ENCODE measurements at regions not wholly inside any gene's neighbourhood (a gene's known extent, or its start where the extent isn't known, plus 50 kb on each side); places are given as distances from the start of the nearest gene placed in this dataset.

DNA sequence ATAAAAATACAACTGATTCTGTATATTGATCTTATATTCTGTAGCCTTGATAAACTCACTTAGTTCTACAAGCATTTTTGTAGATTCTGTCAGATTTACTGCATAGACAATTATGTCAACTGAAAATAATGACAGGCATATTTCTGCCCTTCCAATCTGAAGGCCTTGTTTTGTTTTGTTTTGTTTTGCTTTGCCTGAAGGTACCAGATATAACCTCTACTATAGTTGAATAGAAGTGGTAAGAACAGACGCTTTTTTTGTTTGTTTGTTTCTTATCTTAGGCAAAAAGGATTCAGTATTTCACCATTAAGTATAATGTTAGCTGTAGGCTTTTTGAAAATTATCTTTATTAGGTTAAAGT, 64.6 kb upstream of the RSPO3 start:
- TF ChIP-seq, protein P1, sequence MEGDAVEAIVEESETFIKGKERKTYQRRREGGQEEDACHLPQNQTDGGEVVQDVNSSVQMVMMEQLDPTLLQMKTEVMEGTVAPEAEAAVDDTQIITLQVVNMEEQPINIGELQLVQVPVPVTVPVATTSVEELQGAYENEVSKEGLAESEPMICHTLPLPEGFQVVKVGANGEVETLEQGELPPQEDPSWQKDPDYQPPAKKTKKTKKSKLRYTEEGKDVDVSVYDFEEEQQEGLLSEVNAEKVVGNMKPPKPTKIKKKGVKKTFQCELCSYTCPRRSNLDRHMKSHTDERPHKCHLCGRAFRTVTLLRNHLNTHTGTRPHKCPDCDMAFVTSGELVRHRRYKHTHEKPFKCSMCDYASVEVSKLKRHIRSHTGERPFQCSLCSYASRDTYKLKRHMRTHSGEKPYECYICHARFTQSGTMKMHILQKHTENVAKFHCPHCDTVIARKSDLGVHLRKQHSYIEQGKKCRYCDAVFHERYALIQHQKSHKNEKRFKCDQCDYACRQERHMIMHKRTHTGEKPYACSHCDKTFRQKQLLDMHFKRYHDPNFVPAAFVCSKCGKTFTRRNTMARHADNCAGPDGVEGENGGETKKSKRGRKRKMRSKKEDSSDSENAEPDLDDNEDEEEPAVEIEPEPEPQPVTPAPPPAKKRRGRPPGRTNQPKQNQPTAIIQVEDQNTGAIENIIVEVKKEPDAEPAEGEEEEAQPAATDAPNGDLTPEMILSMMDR (IDR thresholded peaks at IDR 0.05; ENCODE audit: low read length) = no peak
- TF ChIP-seq EZH2 (IDR thresholded peaks at IDR 0.05; ENCODE audit: borderline replicate concordance, low read length) = no peak

All from OCI-LY1 (cell line).